ENCODE measurements at regions not wholly inside any gene's neighbourhood (a gene's known extent, or its start where the extent isn't known, plus 50 kb on each side); places are given as distances from the start of the nearest gene placed in this dataset.
"Not testable (repeated sequence)": the region's sequence is repeated elsewhere in the genome, so short reads cannot be mapped to it uniquely, and the experiment has no call there.

DNA sequence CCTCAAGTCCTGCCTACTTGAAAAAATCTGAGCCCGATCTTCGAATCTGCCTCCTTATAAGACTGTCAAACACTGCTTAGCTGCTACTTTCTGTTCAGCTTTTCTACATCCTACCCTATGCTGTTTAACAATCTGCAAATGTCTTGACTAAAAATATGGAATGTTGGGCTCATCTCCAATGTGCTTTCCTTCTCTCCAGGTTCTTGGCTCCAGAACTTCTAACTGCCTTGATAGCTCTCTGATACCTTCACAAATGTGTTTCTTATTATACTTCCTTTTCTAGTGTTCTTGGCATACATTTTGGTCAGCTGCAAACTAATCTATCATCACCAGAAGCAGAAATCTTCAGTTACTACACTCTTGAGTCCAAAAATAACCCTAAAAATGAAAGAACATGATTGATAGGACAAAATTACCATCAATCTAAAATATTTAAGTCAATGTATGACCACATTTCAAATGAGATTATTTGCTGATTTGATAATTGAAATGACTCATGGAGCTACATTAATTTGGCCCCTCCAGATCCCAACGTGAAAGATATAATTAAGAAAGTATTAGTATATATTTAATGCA, 372.3 kb upstream of the MON1B start:
- no peak for DNase-seq

DNA sequence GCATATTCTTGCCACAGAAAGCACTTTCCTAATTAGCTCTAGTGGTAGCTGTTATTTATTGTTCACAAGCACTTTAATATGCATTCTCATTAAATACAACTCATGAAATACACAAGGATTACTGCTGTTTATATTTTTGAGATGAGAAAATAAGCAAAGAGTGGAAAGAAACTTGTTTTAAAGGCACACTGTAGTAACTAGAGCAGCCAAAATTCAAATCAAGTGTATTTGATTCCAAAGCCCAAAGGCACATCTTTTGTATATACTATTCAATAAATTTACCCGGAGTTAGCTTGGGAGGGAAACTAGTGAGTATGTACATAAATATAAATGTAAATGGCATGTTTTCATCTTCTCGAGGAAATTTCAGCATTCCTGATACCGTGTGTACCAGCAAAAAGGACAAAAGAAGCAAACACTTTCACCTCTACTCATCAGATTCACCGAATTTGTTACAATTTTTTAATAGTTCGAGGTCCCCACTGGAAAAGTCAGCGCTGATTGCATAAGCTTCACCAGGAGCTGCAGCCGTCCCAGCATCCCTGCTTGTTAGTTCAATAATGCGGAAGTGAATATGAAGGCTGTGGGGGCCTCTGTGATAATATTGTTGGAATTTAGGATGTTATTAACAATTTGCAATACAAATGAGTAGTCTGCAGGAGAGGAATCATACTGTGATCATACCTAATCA, 371.6 kb upstream of the MON1B start:
- DNase-seq = no peak

- DNase-seq = no peak
These were observed 366.8 kb upstream of the MON1B start for GRCh38 chr16:76824221-76824620.

DNA sequence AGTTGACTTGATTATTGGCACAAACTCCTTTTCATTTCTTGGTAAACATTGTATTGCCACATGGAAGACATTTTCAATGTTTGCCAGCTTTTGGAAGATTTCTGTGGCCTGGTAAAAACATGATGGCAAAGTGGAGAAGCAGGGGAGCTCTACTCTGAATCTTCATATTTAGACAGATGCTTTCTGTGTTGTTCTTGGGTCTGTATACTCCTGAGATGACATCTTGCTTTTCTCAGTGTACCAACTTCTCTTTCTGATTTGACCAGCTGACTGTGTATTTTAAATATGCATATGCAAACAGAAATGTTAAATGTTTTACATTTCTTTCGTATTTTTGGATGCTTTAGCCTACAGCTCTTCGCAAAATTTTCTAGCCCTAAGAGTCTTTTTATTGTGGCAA, 366.2 kb upstream of the MON1B start:
- no peak for DNase-seq

DNA sequence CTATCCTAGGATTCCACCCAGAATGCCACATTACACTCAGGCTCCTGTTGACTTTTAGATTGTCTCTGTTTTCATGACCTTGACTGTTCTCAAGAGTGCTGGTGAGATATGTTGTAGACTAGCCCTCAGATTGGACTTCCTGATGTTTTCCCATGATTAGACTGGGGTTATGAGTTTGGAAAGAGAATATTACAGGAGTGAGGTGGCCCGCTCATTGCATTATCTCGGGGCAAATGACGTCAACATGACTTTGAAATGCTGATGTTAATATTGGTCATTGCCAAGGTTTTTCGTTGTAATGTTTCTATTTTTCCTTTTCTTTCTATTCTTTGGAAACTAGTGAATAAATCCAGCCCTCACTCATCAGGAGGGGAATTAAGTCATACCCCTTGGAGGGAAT, 355.7 kb upstream of the MON1B start:
- DNase-seq = no peak

DNA sequence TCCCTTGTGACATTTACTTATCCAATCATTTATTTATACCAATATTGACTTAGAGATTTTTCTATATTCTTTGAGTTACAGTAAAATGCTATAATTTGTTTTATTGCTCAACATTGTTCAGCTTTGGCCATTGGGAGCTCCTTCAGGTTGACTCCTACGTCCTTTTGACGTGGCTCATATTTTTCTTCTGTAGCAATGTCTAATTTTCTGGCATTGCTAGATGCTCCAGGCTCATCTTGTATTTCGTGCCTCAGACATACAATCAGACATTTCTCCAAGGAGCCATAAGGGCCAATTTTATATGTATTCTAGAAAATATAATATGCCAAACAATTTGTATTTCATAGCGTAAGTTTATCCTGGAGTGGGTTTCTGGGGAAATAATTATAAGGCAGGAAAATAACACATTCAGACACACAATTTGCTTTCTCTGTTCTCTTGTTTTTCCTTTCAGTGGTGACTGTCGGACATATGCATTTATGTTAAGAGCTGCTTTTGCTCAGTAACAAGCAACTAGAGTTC, 355.1 kb upstream of the MON1B start:
- no peak for DNase-seq

DNA sequence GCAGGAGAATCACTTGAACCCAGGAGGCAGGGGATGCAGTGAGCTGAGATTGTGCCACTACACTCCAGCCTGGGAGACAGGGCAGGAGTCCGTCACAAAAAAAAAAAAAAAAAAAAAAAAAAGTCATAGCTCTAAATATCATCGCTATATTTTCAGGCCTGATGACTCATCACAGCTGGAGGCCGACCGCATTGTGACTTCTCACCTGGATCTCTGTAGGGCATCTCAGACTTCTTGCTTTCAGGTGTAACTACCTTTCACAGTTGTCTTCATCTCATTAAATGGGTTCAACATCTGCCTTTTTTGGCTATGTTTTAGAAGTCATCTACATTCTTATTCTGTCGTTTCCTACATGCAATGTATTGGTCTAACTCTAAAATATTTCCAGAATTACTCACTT, 353.1 kb upstream of the MON1B start:
- DNase-seq = no peak

DNA sequence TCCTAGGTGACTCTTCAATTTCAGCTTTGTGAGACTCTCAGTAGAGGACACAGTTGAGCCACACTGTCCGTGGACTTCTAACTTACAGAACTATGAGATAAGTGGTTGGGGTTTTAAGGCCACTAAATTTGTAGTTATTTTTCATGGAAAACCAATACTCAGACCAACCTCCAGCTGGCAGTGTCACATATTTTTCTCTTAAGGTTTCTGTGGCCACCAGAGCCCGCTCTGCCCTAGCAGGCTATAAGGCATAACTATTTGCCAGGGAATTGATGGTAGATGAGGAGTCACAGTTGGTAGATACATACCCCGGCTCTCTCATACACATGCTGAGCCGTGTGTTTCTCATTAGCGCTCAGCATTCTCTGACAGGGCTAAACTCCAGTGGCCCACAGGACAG, 336.8 kb upstream of the MON1B start:
- peak in 1 of 2 experiments; percentile 10 for DNase-seq

DNA sequence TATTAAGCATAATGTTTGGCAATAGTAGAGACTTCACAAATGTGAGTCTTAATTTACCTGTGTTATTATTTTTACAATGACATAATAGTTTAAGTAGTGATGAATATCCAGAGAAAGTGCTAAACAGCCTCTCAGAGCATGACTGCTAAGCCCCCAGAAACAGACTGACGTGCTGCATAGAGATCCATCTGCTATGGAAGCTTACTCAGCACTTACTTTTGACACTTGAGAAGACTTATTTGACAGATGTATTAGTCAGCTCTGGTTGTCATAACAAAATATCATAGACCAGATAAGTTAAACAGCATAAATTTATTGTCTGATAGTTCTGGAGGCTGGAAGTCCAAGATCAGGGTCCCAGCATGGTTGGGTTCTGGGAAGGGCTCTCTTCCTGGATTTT, 334.9 kb upstream of the MON1B start:
- no peak for DNase-seq

- DNase-seq = no peak
These were observed 333.6 kb upstream of the MON1B start for GRCh38 chr16:76857402-76857801.

DNA sequence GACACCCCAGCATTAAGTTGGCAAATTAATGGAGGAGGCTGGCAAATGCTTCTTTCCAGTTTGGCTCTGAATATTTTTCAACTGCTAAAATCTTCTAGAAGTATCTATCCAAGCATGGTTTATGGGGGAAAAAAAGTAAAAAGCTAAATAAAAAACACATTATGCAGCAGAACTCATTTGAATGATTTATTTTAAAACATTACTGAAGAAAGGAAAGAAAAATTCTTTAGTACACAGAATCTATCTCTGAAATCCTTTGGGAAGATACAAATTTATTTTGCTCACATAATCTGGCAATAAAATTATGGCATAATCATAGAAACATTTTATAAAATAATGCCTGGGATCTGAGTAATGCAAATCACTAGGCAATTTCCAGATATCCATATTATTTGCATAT, 328.1 kb upstream of the MON1B start:
- no peak for DNase-seq

- no peak for DNase-seq
These were observed 324.0 kb upstream of the MON1B start for GRCh38 chr16:76866994-76867393.

GRCh38 chr16:76875898-76876297, 315.1 kb upstream of the MON1B start:
- DNase-seq = no peak

GRCh38 chr16:76879420-76879819, 311.6 kb upstream of the MON1B start:
- DNase-seq = no peak

DNA sequence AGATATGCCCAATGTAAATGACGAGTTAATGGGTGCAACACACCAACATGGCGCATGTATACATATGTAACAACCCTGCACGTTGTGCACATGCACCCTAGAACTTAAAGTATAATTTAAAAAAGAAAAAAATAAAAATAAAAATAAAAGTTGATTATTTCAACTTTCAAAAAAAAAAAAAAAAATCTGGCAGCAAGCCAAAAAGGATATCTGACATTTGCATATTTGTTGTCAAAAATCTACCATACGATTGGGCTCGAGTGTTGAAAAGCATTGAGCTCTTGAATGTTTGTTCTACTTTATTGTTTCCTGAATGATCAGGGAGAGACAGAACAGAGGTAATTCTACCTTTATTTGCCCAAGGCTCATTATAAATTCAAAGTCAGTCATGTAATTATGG, 310.5 kb upstream of the MON1B start:
- DNase-seq = not testable (repeated sequence)

- DNase-seq = no peak
These were observed 308.9 kb upstream of the MON1B start for GRCh38 chr16:76882105-76882504.

- DNase-seq = no peak
These were observed 307.9 kb upstream of the MON1B start for GRCh38 chr16:76883076-76883475.

DNA sequence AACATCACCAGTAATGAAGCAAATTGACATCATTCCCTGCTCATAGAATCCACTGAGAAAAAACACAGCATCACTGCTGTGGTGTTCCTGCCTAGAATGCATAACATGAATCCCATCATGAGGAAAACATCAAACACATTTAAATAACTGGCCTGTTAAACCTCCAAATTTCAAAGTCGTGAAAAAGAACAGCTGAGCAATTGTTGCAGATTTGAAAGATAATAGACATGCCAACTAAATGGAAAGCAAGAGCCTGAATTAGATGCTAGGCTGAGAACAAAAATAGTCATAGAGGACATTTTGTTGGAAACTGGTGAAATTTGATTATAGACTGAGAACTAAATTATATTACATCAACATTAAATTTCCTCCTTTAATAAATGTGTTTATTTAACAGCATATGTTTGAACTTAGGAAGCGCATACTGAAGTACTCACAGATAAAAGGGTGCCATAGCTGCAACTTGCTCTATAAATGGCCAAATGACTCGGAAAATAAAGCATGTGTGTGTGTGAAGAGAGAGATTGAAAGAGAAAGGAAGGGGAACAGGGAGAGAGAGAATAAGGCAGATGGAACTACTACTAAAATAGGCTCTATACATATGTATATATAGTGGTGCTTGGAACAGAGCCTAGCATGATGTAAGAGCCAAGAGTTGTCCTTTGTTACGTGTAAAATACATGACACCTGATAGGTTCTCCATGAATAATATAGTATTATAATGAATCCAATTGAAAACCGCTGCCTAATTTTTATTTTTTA, 305.0 kb upstream of the MON1B start:
- DNase-seq = no peak

GRCh38 chr16:76897816-76898215, 293.2 kb upstream of the MON1B start:
- no peak for DNase-seq

DNA sequence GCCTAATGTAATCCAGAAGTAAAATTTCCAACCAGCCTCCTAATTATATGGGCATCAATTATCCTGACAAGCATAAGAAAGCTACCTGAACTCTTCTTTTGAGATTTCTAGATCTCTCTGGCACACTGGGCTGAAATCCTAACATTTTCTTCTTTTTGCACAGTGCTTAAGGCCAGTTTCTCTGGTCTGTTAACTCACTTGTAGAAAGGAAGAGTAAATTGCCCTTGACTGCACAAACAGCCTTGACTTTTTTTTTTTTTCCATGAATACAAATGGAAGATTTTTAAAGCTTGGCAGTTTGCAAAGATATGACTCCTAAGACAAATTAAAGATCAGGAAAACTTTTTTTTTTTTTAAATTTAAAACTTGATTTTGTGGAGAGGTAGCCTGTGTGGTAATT, 291.2 kb upstream of the MON1B start:
- DNase-seq = no peak

GRCh38 chr16:76900285-76901263, 290.4 kb upstream of the MON1B start:
- DNase-seq = no peak

DNA sequence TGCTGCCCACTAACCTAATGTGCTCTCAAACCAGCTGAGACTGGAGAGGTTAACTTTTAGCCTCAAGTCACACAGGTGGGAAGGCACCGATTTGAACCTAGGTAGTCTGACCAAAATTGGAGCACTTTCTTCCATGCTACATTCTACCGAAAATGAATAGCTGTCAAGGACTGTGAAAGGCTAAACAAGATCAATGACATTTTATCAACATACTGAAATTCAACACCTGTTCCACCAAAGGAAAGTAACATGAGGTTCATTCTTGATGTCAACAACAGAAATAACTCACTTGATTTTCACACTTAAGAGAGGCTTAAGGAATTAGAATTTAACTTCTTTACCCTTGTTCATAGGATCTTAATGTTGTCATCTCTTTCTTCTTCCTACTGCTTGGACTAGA, 284.4 kb upstream of the MON1B start:
- no peak for DNase-seq

DNA sequence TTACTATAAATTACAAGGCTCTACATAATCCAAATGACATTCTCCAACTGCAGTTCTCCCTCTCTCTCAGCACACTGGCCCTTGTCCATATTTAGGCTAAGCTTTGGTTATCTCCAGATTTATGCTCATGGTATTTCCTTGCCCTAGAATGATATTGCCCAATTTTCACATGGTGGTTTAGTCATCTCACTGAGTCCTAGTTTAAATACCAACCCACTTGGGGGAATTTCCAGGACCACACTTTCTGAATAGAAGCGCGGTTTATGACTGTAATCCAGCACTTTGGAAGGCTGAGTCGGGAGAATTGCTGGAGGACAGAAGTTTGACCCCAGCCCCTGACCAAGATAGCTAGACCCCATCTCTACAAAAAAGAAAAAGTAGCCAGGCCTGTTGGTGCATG, 280.1 kb upstream of the MON1B start:
- no peak for DNase-seq

Measured in SW 1271 (cell line).